HCT116 (cell line): ENCODE measurements at regions not wholly inside any gene's neighbourhood (a gene's known extent, or its start where the extent isn't known, plus 50 kb on each side); places are given as distances from the start of the nearest gene placed in this dataset.

ENCODE experiments used
- ATAC-seq: fragments of 200-7000 bp; cut with Tn5 transposase; 2 replicates; pipeline ENCODE4 v1.9.1; 2020; ENCODE audit warnings: mild to moderate bottlenecking, moderate library complexity
- BruUV-seq: library from RNA; stranded (reverse); fragments of 400-500 nt; replicated peaks from 2 replicates; lab custom pipeline; 2021; lab: Mats Ljungman, UMichigan
- CTCF ChIA-PET: fragments of 300-600 bp; sonication (Branson Sonifier 250); formaldehyde crosslinking; loops from one replicate; lab custom pipeline; 2021; ENCODE audit warnings: antibody characterized with exemption; lab: Charles Lee
- POLR2A ChIA-PET: fragments of 300-600, 350-600 bp; sonication (Branson Sonifier 250); formaldehyde crosslinking; loops from one replicate; lab custom pipeline; 2021; ENCODE audit warnings: antibody characterized with exemption; lab: Charles Lee
- RAD21 ChIA-PET, 2 experiments: fragments of 300-600 bp; sonication (Branson Sonifier 250); formaldehyde crosslinking; loops; one replicate each; lab custom pipeline; 2023; ENCODE audit warnings: low total read pairs in 2 of 2; ENCODE audit not compliant: uncharacterized antibody in 2 of 2, unreplicated experiment in 2 of 2, low non-redundant PET in 1 of 2; lab: Charles Lee
- DNase-seq: peaks from one replicate; pipeline ENCODE4 v3.0.0-alpha.2; 2010; ENCODE audit warnings: low read depth, low spot score
- H2AFZ ChIP-seq: fragments of 200-600 bp; shearing (Covaris generic), sonication (generic); 2 replicates; pipeline ENCODE4 v1.6.1; 2017; ENCODE audit warnings: low read depth, mixed run types, mixed read lengths, antibody characterized with exemption, low read length; ENCODE audit not compliant: poor library complexity, severe bottlenecking
- H3K27ac ChIP-seq: 2 replicates; pipeline ENCODE4 v1.5.1; 2012; ENCODE audit warnings: low read depth, low read length
- H3K27me3 ChIP-seq: fragments of 200-600 bp; sonication (generic); 2 replicates; pipeline ENCODE4 v1.6.1; 2016; ENCODE audit warnings: mixed run types, low read length, mixed read lengths; ENCODE audit not compliant: insufficient read depth
- H3K36me3 ChIP-seq, 2 experiments: fragments of 200-500 bp in 1 of 2; fragments of 200-600 bp in 1 of 2; sonication (Bioruptor generic) in 1 of 2; sonication (generic) in 1 of 2; 2 replicates each; pipeline versions ENCODE4 v1.5.1 to v1.6.1; 2014 to 2016; ENCODE audit warnings: low read length in 2 of 2, inconsistent platforms in 1 of 2, mixed read lengths in 1 of 2, mixed run types in 1 of 2; ENCODE audit not compliant: insufficient read depth in 2 of 2, control insufficient read depth in 1 of 2
- H3K4me1 ChIP-seq, 2 experiments: fragments of 200-600 bp in 1 of 2; sonication (generic) in 1 of 2; 2 replicates each; pipeline versions ENCODE4 v1.5.1 to v1.6.1; 2012 to 2017; ENCODE audit warnings: low read length in 2 of 2, inconsistent platforms in 1 of 2, mild to moderate bottlenecking in 1 of 2, mixed read lengths in 1 of 2, mixed run types in 1 of 2, moderate library complexity in 1 of 2; ENCODE audit not compliant: insufficient read depth in 2 of 2, control insufficient read depth in 1 of 2
- H3K4me2 ChIP-seq: fragments of 200-600 bp; sonication (generic); 2 replicates; pipeline ENCODE4 v1.6.1; 2017; ENCODE audit warnings: mixed run types, low read length, mixed read lengths
- H3K4me3 ChIP-seq, 2 experiments: fragments of 200-600 bp in 1 of 2; sonication (generic) in 1 of 2; replicated peaks in 1 of 2; 2 replicates each; pipeline ENCODE4 v1.5.1; 2011 to 2016; ENCODE audit warnings: low read length in 2 of 2, control low read depth in 1 of 2, low read depth in 1 of 2, mild to moderate bottlenecking in 1 of 2, mixed read lengths in 1 of 2, mixed run types in 1 of 2
- H3K79me2 ChIP-seq: fragments of 200-600 bp; sonication (generic); 2 replicates; pipeline ENCODE4 v1.6.1; 2017; ENCODE audit warnings: mild to moderate bottlenecking, mixed run types, low read length, moderate library complexity, mixed read lengths; ENCODE audit not compliant: insufficient read depth
- H3K9ac ChIP-seq: fragments of 200-600 bp; sonication (generic); 2 replicates; pipeline ENCODE4 v1.6.1; 2016; ENCODE audit warnings: low read length, mixed read lengths
- H3K9me2 ChIP-seq: fragments of 200-600 bp; sonication (generic), shearing (Covaris generic); 2 replicates; pipeline ENCODE4 v1.6.1; 2017; ENCODE audit warnings: mixed run types, mild to moderate bottlenecking, moderate library complexity; ENCODE audit not compliant: insufficient read depth
- H3K9me3 ChIP-seq, 2 experiments: fragments of 200-500 bp in 1 of 2; fragments of 200-600 bp in 1 of 2; sonication (Bioruptor generic) in 1 of 2; sonication (generic) in 1 of 2; 2 replicates each; pipeline ENCODE4 v1.6.1; 2014 to 2017; ENCODE audit warnings: low read length in 2 of 2, mixed read lengths in 2 of 2, inconsistent platforms in 1 of 2, low read depth in 1 of 2, mild to moderate bottlenecking in 1 of 2, mixed run types in 1 of 2, moderate library complexity in 1 of 2; ENCODE audit not compliant: control insufficient read depth in 1 of 2, insufficient read depth in 1 of 2
- H4K20me1 ChIP-seq: fragments of 200-600 bp; sonication (generic), shearing (Covaris generic); 2 replicates; pipeline ENCODE4 v1.6.1; 2017; ENCODE audit warnings: mixed run types, mild to moderate bottlenecking, moderate library complexity; ENCODE audit not compliant: insufficient read depth
- ATF3 ChIP-seq: IDR thresholded peaks from 2 replicates; pipeline ENCODE4 v1.6.1; 2012
- CBX3 ChIP-seq: IDR thresholded peaks from 2 replicates; pipeline ENCODE4 v1.6.1; 2012; ENCODE audit warnings: low read depth
- CEBPB ChIP-seq: IDR thresholded peaks from 2 replicates; pipeline ENCODE4 v1.6.1; 2012; ENCODE audit warnings: low read depth
- ELF1 ChIP-seq: IDR thresholded peaks from 2 replicates; pipeline ENCODE4 v1.6.1; 2012; ENCODE audit warnings: low read depth, borderline replicate concordance
- EZH2 ChIP-seq: fragments of 200-600 bp; sonication (generic); IDR thresholded peaks from 2 replicates; pipeline ENCODE4 v1.6.1; 2017; ENCODE audit warnings: antibody characterized with exemption, mixed run types
- FOSL1 ChIP-seq: IDR thresholded peaks from 2 replicates; pipeline ENCODE4 v1.6.1; 2012; ENCODE audit warnings: low read depth
- JUND ChIP-seq: IDR thresholded peaks from 2 replicates; pipeline ENCODE4 v1.6.1; 2012
- MAX ChIP-seq: IDR thresholded peaks from 2 replicates; pipeline ENCODE4 v1.6.1; 2012
- POLR2A ChIP-seq: IDR thresholded peaks from 2 replicates; pipeline ENCODE4 v1.7.0; 2011; ENCODE audit warnings: borderline replicate concordance; ENCODE audit not compliant: insufficient read depth, insufficient read length; ENCODE audit errors: extremely low read depth
- SIN3A ChIP-seq: IDR thresholded peaks from 2 replicates; pipeline ENCODE4 v1.6.1; 2012; ENCODE audit warnings: low read depth
- SP1 ChIP-seq: IDR thresholded peaks from 2 replicates; pipeline ENCODE4 v1.6.1; 2012; ENCODE audit warnings: low read depth
- TCF7L2 ChIP-seq: IDR thresholded peaks from 2 replicates; pipeline ENCODE4 v1.7.0; 2011; ENCODE audit warnings: borderline replicate concordance, inconsistent platforms; ENCODE audit not compliant: insufficient read depth, insufficient read length; ENCODE audit errors: extremely low read depth
- YY1 ChIP-seq: IDR thresholded peaks from 2 replicates; pipeline ENCODE4 v1.6.1; 2011; ENCODE audit warnings: low read length, low read depth, moderate library complexity, mild to moderate bottlenecking; ENCODE audit not compliant: insufficient replicate concordance; ENCODE audit errors: extremely low read depth
- ZBTB33 ChIP-seq: IDR thresholded peaks from 2 replicates; pipeline ENCODE4 v1.6.1; 2011; ENCODE audit warnings: mild to moderate bottlenecking, low read length, moderate library complexity; ENCODE audit not compliant: insufficient replicate concordance; ENCODE audit errors: extremely low read depth
- ZFX ChIP-seq: fragments of 450-650 bp; IDR thresholded peaks from 2 replicates; pipeline ENCODE4 v1.6.1; 2017
- ZNF274 ChIP-seq: fragments of 200-500 bp; sonication (Bioruptor generic); IDR thresholded peaks from 2 replicates; pipeline ENCODE4 v1.6.1; 2014; ENCODE audit warnings: mild to moderate bottlenecking, low read depth, low read length, inconsistent platforms
- intact Hi-C: fragments of 100-400 bp; cut with micrococcal nuclease; formaldehyde crosslinking; loops from 2 replicates; pipeline ENCODE4 v1.10.0; 2022

- no peak for TF ChIP-seq ZBTB33
- TF ChIP-seq SIN3A = no peak
Measured at GRCh38 chr3:190224863-190225692, 97.2 kb downstream of the CLDN1 start (continued).

- no peak for ATAC-seq
Measured at GRCh38 chr3:190224456-190224855, 97.8 kb downstream of the CLDN1 start.

More at GRCh38 chr3:190224456-190224855, 97.8 kb downstream of the CLDN1 start:
- TF ChIP-seq SIN3A (no peak), ZFX (no peak), TCF7L2 (no peak), EZH2 (no peak), ATF3 (no peak), YY1 (no peak), ZNF274 (no peak), FOSL1 (no peak), POLR2A (no peak), MAX (no peak), CBX3 (no peak), JUND (no peak), SP1 (no peak), CEBPB (no peak), ELF1 (no peak)
- Histone ChIP-seq H3K4me1 (no peaks in the 10 kb centered on the region), H3K36me3 (no peaks in the 10 kb centered on the region), H2AFZ (peak overlapping the region; percentile 65), H3K9ac (no peak overlapping the region), H3K9me2 (no peaks in the 10 kb centered on the region), H3K27me3 (no peaks in the 10 kb centered on the region), H3K4me3 (no peak overlapping the region), H3K79me2 (no peaks in the 10 kb centered on the region), H4K20me1 (no peaks in the 10 kb centered on the region), H3K27ac (no peak overlapping the region), H3K9me3 (no peaks in the 10 kb centered on the region), H3K4me2 (no peak overlapping the region)
- ChIA-PET CTCF (interaction anchor here (0.7 to 3.1 kb wide), 12 partner anchors 9 to 473 kb away, joined by 3 to 20 read pairs (median 5); partner anchors contain the start of gene CLDN1), POLR2A (no interaction called here), RAD21 (no interaction called here)
- no TSS peak for BruUV-seq
- intact Hi-C loops = loop anchor here (10.0 kb wide), 1 partner anchor 470 kb away; no protein-coding TSS in a partner anchor
- no peak for DNase-seq
